ENCODE measurements at regions not wholly inside any gene's neighbourhood (a gene's known extent, or its start where the extent isn't known, plus 50 kb on each side); places are given as distances from the start of the nearest gene placed in this dataset.
"Not testable (repeated sequence)": the region's sequence is repeated elsewhere in the genome, so short reads cannot be mapped to it uniquely, and the experiment has no call there.

DNA sequence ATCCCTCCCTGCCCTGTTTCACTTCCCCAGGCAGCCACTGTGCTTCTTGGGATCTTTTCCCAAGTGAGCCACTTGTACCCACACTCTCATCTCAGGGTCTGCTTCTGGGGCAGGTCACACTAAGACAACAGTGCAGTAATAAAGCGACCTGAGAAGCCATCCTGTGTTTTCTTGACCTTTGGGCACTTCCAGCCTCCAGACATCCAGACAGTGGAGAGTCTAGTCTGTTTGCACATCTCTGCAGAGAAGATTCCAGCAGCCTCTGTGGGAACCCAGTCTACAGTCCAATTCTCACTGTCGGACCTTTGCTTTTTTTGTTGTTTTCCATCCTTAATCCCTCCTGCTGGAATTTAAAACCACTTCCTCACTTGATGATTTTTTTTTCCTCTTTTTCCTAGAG is 50.3 kb upstream of the ATP6AP2 start:
- Histone ChIP-seq H3K36me3 (ENCODE audit: control insufficient read depth, insufficient read depth, low read length, severe bottlenecking) (no peaks in the 10 kb centered on the region), H3K9me3 (ENCODE audit: control insufficient read depth, low read length) (peaks cover 4% of the 10 kb centered on the region), H3K4me3 (ENCODE audit: low read length) (no peak overlapping the region), H3K27me3 (replicated peaks; ENCODE audit: control insufficient read depth, insufficient read depth, low read length) (peaks cover 58% of the 10 kb centered on the region), H3K4me1 (ENCODE audit: control insufficient read depth, insufficient read depth, low read length) (no peaks in the 10 kb centered on the region), H3K9ac (ENCODE audit: low read length) (no peak overlapping the region)
- DNase-seq (ENCODE audit: low read depth) = no peak

DNA sequence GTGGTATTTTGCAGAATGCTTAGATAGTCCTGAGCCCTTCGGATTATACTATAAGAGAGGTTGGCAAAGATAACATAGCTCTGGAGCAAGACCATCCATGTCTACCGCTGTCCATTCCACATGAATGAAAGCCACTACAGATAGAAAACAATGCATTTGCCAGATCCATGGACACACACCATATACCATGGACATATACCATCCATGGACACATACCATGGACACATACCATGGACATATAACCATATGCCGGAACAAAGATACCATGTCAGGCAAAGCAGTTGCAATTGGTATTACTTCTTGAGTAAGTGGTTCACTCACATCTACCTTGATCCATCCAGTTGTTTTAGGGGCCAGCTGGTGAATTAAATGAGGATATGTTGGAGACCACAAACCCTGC is 53.2 kb upstream of the ATP6AP2 start:
- H3K27me3 ChIP-seq (replicated peaks; ENCODE audit: control insufficient read depth, insufficient read depth, low read length) = peaks cover 65% of the 10 kb centered on the region
- peaks cover 11% of the 10 kb centered on the region for H3K9me3 ChIP-seq (ENCODE audit: control insufficient read depth, low read length)
- no peaks in the 10 kb centered on the region for H3K4me1 ChIP-seq (ENCODE audit: control insufficient read depth, insufficient read depth, low read length)
- DNase-seq (ENCODE audit: low read depth) = no peak
- no peaks in the 10 kb centered on the region for H3K36me3 ChIP-seq (ENCODE audit: control insufficient read depth, insufficient read depth, low read length, severe bottlenecking)
- H3K9ac ChIP-seq (ENCODE audit: low read length) = no peak overlapping the region
- H3K4me3 ChIP-seq (ENCODE audit: low read length) = no peak overlapping the region

DNA sequence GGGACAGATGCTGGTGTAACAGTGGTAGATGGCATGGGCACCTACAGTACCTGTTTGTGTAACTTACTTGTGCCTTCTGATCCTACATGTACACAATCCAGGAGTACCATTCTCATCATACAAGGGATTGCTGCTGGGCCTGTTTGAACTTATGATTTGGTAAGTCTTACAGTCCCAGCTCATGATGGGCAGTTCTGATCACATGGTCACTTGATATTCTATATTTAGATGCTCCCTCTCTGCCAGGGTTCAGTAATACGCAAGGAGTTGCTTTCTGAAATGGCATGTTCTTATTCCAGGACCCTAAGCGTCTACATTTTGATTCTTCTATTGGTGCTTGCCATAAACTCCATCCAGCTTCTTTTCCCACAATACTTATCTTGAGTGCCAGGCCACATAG is 54.4 kb upstream of the ATP6AP2 start:
- Histone ChIP-seq H3K4me3 (ENCODE audit: low read length) (no peak overlapping the region), H3K4me1 (ENCODE audit: control insufficient read depth, insufficient read depth, low read length) (no peaks in the 10 kb centered on the region), H3K36me3 (ENCODE audit: control insufficient read depth, insufficient read depth, low read length, severe bottlenecking) (no peaks in the 10 kb centered on the region), H3K9me3 (ENCODE audit: control insufficient read depth, low read length) (peaks cover 11% of the 10 kb centered on the region), H3K9ac (ENCODE audit: low read length) (no peak overlapping the region), H3K27me3 (replicated peaks; ENCODE audit: control insufficient read depth, insufficient read depth, low read length) (peaks cover 65% of the 10 kb centered on the region)
- no peak for DNase-seq (ENCODE audit: low read depth)

DNA sequence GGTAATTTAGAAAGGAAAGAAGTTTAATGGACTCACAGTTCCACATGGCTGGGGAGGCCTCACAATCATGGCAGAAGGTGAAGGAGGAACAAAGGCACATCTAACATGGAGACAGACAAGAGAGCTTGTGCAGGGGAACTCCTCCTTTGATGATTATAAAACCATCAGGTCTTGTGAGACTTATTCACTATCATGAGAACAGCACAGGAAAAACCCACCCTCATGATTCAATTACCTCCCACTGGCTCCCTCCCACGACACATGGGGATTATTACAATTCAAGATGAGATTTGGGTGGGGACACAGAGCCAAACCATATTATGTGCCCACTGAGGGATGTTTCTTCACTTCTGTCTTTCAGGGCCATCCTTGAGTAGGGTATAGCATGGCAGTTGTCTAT is 54.9 kb upstream of the ATP6AP2 start:
- H3K9ac ChIP-seq (ENCODE audit: low read length); H3K4me1 ChIP-seq (ENCODE audit: control insufficient read depth, insufficient read depth, low read length); DNase-seq (ENCODE audit: low read depth); H3K4me3 ChIP-seq (ENCODE audit: low read length); H3K36me3 ChIP-seq (ENCODE audit: control insufficient read depth, insufficient read depth, low read length, severe bottlenecking): not testable (repeated sequence)
- H3K9me3 ChIP-seq (ENCODE audit: control insufficient read depth, low read length) = peaks cover 11% of the 10 kb centered on the region
- peaks cover 65% of the 10 kb centered on the region for H3K27me3 ChIP-seq (replicated peaks; ENCODE audit: control insufficient read depth, insufficient read depth, low read length)

DNA sequence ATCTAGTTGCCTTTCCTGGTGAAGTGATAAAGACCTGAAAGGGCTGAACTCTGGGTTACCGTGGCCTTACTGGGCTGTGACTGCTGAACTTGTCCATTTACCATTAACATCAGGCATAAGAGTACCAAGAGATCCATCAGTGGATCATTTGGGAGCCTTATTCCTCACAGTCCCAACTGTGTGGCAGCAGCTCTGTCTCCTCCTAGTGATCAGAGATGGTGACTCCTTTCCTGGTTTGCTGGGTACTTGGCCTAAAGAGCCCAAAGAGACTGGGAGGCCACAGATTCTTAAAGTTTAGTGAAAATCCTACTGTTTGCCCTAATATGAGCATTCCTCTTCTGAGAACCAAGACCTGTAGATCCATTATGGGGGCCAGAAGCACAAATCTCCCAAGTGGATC is 56.3 kb upstream of the ATP6AP2 start:
- DNase-seq (ENCODE audit: low read depth) = no peak
- no peaks in the 10 kb centered on the region for H3K36me3 ChIP-seq (ENCODE audit: control insufficient read depth, insufficient read depth, low read length, severe bottlenecking)
- H3K9me3 ChIP-seq (ENCODE audit: control insufficient read depth, low read length) = peaks cover 11% of the 10 kb centered on the region
- no peak overlapping the region for H3K4me3 ChIP-seq (ENCODE audit: low read length)
- H3K4me1 ChIP-seq (ENCODE audit: control insufficient read depth, insufficient read depth, low read length) = no peaks in the 10 kb centered on the region
- H3K27me3 ChIP-seq (replicated peaks; ENCODE audit: control insufficient read depth, insufficient read depth, low read length) = peaks cover 69% of the 10 kb centered on the region
- no peak overlapping the region for H3K9ac ChIP-seq (ENCODE audit: low read length)

DNA sequence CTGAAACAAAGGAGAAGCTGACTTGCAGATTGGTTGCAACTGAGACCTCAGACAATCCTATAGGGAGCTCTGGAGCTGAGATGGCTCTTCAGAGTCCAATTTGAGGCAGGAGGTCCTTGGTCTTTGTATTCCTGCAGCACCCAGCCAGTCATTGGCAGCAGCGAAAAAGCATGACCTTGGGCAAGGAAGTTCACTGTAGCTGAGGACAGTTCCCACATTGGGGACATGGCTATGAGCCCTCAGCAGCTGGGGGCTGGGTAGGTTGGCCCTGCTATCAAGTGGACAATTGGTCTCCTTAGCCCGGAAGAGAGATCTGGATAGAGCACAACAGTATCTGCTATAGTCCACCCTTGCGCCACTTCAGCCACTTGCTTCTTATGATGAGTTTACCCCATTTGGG is 56.9 kb upstream of the ATP6AP2 start:
- DNase-seq (ENCODE audit: low read depth) = no peak
- Histone ChIP-seq H3K27me3 (replicated peaks; ENCODE audit: control insufficient read depth, insufficient read depth, low read length) (peaks cover 70% of the 10 kb centered on the region), H3K36me3 (ENCODE audit: control insufficient read depth, insufficient read depth, low read length, severe bottlenecking) (no peaks in the 10 kb centered on the region), H3K4me3 (ENCODE audit: low read length) (no peak overlapping the region), H3K4me1 (ENCODE audit: control insufficient read depth, insufficient read depth, low read length) (no peaks in the 10 kb centered on the region), H3K9me3 (ENCODE audit: control insufficient read depth, low read length) (peaks cover 11% of the 10 kb centered on the region), H3K9ac (ENCODE audit: low read length) (no peak overlapping the region)

DNA sequence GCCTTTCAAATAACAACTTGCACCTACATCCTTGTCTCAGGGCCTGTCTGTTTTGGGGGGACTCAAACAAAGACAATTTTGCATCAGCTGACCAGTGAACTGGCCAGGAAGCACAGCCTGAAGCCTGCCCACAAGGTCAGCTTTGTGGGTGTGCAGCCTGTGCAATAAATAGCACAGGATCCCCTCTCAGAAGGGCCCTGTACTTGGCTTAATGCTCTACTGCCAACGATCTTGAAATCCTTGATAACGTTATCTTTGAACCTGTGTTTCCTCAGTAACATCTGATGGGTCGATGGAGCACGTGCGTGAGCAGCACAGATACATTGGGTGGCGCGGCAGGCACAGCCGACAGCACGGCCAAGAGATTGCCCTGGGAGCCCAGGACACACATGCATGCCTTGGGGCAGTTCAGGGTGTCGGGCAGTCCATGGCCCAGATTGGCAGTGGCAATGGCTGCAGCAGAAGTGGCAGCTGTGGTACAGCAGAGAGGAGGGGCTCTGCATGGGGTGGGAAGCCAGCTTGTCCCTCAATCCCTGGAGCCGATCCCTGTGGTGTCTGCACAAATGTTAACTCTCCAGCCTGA is 58.8 kb upstream of the ATP6AP2 start:
- Histone ChIP-seq H3K4me1 (ENCODE audit: control insufficient read depth, insufficient read depth, low read length) (no peaks in the 10 kb centered on the region), H3K27me3 (replicated peaks; ENCODE audit: control insufficient read depth, insufficient read depth, low read length) (peaks cover 62% of the 10 kb centered on the region), H3K36me3 (ENCODE audit: control insufficient read depth, insufficient read depth, low read length, severe bottlenecking) (no peaks in the 10 kb centered on the region), H3K9ac (ENCODE audit: low read length) (no peak overlapping the region), H3K9me3 (ENCODE audit: control insufficient read depth, low read length) (peaks cover 11% of the 10 kb centered on the region), H3K4me3 (ENCODE audit: low read length) (no peak overlapping the region)
- no peak for DNase-seq (ENCODE audit: low read depth)

DNA sequence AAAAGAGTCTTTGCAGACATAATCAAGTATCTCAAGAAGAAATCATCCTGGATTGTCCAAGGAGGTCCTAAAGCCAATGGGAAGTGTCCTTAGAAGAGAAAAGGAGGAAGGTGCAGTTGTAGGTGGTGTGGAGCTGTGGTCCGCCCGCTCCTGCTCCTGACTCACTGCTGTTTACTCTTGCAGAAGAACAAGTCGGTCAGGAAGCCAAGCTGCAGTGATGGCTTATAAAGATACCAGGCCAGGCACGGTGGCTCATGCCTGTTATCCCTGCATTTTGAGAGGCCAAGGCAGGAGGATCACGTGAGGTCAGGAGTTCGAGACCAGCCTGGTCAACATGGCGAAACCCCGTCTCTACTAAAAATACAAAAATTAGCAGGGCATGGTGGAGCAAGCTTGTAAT is 66.4 kb upstream of the ATP6AP2 start:
- DNase-seq (ENCODE audit: low read depth) = no peak
- Histone ChIP-seq H3K9ac (ENCODE audit: low read length) (no peak overlapping the region), H3K4me1 (ENCODE audit: control insufficient read depth, insufficient read depth, low read length) (no peaks in the 10 kb centered on the region), H3K4me3 (ENCODE audit: low read length) (no peak overlapping the region), H3K9me3 (ENCODE audit: control insufficient read depth, low read length) (peaks cover 23% of the 10 kb centered on the region), H3K27me3 (replicated peaks; ENCODE audit: control insufficient read depth, insufficient read depth, low read length) (peaks cover 62% of the 10 kb centered on the region), H3K36me3 (ENCODE audit: control insufficient read depth, insufficient read depth, low read length, severe bottlenecking) (no peaks in the 10 kb centered on the region)

DNA sequence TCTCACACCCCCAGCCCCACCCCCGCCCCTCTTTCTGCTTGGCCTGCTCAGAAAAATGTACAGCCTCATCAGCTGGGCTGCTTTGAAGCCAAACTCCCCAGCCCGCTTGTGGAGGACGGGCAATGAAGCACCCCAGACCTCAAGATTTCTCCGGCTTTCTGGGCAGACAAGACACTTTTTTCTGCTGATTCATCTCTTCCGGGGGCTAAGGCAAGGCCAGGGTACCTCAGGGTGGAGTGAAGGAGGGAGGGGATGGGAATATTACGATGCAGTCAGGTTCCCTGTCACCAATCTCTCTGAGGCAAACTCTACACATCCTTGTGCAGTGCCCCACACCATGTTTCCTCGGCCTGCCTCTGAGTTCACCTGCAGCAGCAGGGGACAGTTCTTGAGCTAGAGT is 66.9 kb upstream of the ATP6AP2 start:
- peaks cover 63% of the 10 kb centered on the region for H3K27me3 ChIP-seq (replicated peaks; ENCODE audit: control insufficient read depth, insufficient read depth, low read length)
- no peak for DNase-seq (ENCODE audit: low read depth)
- no peaks in the 10 kb centered on the region for H3K36me3 ChIP-seq (ENCODE audit: control insufficient read depth, insufficient read depth, low read length, severe bottlenecking)
- H3K9ac ChIP-seq (ENCODE audit: low read length) = no peak overlapping the region
- peaks cover 24% of the 10 kb centered on the region for H3K9me3 ChIP-seq (ENCODE audit: control insufficient read depth, low read length)
- H3K4me3 ChIP-seq (ENCODE audit: low read length) = no peak overlapping the region
- no peaks in the 10 kb centered on the region for H3K4me1 ChIP-seq (ENCODE audit: control insufficient read depth, insufficient read depth, low read length)

DNA sequence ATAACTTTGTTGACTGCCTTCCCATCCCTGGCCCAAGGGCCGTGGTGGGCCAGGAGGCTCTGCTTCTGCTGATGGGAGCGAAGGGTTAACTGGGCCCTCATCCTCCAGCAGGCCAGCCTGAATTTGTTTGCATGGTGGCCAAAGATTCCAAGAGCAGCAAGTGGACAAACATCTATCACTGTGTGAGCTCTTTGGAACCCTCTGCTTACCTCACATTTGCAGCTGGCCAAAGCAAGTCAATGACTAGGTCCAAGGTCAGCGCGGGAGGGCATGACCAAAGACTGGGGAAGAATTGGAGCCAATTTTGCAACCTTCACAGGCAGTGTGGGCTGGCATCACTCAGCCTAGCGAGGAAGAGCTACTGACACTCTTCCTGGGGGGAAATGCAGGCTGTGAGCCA is 67.8 kb upstream of the ATP6AP2 start:
- Histone ChIP-seq H3K9me3 (ENCODE audit: control insufficient read depth, low read length) (peaks cover 24% of the 10 kb centered on the region), H3K36me3 (ENCODE audit: control insufficient read depth, insufficient read depth, low read length, severe bottlenecking) (no peaks in the 10 kb centered on the region), H3K4me1 (ENCODE audit: control insufficient read depth, insufficient read depth, low read length) (no peaks in the 10 kb centered on the region), H3K27me3 (replicated peaks; ENCODE audit: control insufficient read depth, insufficient read depth, low read length) (peaks cover 61% of the 10 kb centered on the region), H3K4me3 (ENCODE audit: low read length) (no peak overlapping the region), H3K9ac (ENCODE audit: low read length) (no peak overlapping the region)
- DNase-seq (ENCODE audit: low read depth) = no peak

DNA sequence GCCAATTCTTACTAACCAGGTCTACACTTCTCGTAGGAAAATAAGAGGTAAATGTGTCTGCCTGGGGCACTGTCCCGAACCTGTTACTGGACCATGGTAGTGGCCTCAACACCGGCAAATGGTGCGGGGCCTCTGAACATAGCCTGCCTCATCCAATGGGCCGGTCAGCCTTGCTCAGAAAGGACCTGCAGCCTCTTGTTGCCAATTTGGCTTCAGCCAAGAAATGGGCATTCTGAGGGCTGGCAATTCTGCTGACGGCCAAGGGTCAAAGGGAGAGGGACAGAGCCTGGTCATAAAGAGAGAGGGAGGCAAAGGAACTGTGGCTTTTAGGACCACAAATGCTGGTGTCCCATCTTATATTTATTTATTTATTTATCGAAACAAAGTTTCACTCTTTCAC is 69.5 kb upstream of the ATP6AP2 start:
- H3K4me1 ChIP-seq (ENCODE audit: control insufficient read depth, insufficient read depth, low read length) = no peaks in the 10 kb centered on the region
- H3K36me3 ChIP-seq (ENCODE audit: control insufficient read depth, insufficient read depth, low read length, severe bottlenecking) = no peaks in the 10 kb centered on the region
- DNase-seq (ENCODE audit: low read depth) = no peak
- no peak overlapping the region for H3K9ac ChIP-seq (ENCODE audit: low read length)
- peaks cover 24% of the 10 kb centered on the region for H3K9me3 ChIP-seq (ENCODE audit: control insufficient read depth, low read length)
- H3K27me3 ChIP-seq (replicated peaks; ENCODE audit: control insufficient read depth, insufficient read depth, low read length) = peaks cover 66% of the 10 kb centered on the region
- no peak overlapping the region for H3K4me3 ChIP-seq (ENCODE audit: low read length)

DNA sequence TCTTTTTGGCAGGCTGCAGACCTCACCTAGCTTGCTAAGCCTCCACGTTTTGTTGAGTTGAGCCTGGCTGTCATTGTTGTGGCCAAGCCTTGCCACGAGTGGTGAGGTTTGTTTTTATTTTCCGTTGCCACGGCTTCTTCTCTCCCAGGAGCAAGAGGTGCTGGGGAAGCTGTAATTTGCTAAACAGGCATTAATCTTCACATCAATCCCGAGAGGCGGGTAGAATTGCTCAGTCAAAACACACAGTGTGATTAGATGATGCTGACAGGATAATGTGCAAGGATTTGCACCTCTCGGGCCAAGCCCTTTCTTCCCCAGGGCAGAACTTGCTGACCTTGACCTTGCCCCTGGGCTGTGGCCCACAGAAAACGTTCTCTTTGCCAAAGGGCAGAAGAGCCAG is 72.2 kb upstream of the ATP6AP2 start:
- no peak for DNase-seq (ENCODE audit: low read depth)
- peaks cover 62% of the 10 kb centered on the region for H3K27me3 ChIP-seq (replicated peaks; ENCODE audit: control insufficient read depth, insufficient read depth, low read length)
- peaks cover 24% of the 10 kb centered on the region for H3K9me3 ChIP-seq (ENCODE audit: control insufficient read depth, low read length)

More for the DNA sequence above, 72.2 kb upstream of the ATP6AP2 start:
- peaks cover 4% of the 10 kb centered on the region for H3K4me1 ChIP-seq (ENCODE audit: control insufficient read depth, insufficient read depth, low read length)
- no peaks in the 10 kb centered on the region for H3K36me3 ChIP-seq (ENCODE audit: control insufficient read depth, insufficient read depth, low read length, severe bottlenecking)
- no peak overlapping the region for H3K4me3 ChIP-seq (ENCODE audit: low read length)
- H3K9ac ChIP-seq (ENCODE audit: low read length) = no peak overlapping the region

Data from adipocyte (in vitro differentiated cells).